ENCODE measurements at regions not wholly inside any gene's neighbourhood (a gene's known extent, or its start where the extent isn't known, plus 50 kb on each side); places are given as distances from the start of the nearest gene placed in this dataset.

GRCh38 chr2:157052685-157053224 is 204.8 kb upstream of the GALNT5 start:
- Mint-ChIP-seq H3K27ac (no peak overlapping the region), H3K4me1 (no peaks in the 10 kb centered on the region), H3K9me3 (ENCODE audit: low read depth) (no peaks in the 10 kb centered on the region), H3K27me3 (peaks cover 4% of the 10 kb centered on the region), H3K36me3 (ENCODE audit: low read depth) (no peaks in the 10 kb centered on the region), H3K4me3 (no peak overlapping the region)
- no peak for DNase-seq
- ChIA-PET CTCF (no interaction called here), POLR2A (no interaction called here)
- intact Hi-C loops (cut with DNase I, micrococcal nuclease): loop anchor here in 1 of 2 experiments (5.0 kb wide), 1 partner anchor 1675 kb away; no protein-coding TSS in a partner anchor
- ATAC-seq: no peak

GRCh38 chr2:157053876-157054275 is 203.6 kb upstream of the GALNT5 start:
- Mint-ChIP-seq H3K9me3 (ENCODE audit: low read depth) (no peaks in the 10 kb centered on the region), H3K4me1 (no peaks in the 10 kb centered on the region), H3K36me3 (ENCODE audit: low read depth) (no peaks in the 10 kb centered on the region), H3K4me3 (no peak overlapping the region), H3K27ac (no peak overlapping the region), H3K27me3 (peaks cover 4% of the 10 kb centered on the region)
- POLR2A ChIA-PET: no interaction called here
- CTCF ChIA-PET: interaction anchor here (0.7 kb wide), 1 partner anchor 1386 kb away, joined by 3 read pairs; no protein-coding TSS in a partner anchor
- no peak for DNase-seq
- ATAC-seq: no peak
- intact Hi-C loops (cut with DNase I, micrococcal nuclease): loop anchor here in 1 of 2 experiments (5.0 kb wide), 1 partner anchor 1677 kb away; no protein-coding TSS in a partner anchor

- ATAC-seq (no peak), DNase-seq (no peak)
- ChIA-PET POLR2A (no interaction called here), CTCF (interaction anchor here (0.6 kb wide), 1 partner anchor 569 kb away, joined by 3 read pairs; no protein-coding TSS in a partner anchor)
- Mint-ChIP-seq H3K4me3 (no peak overlapping the region), H3K27ac (no peak overlapping the region), H3K4me1 (no peaks in the 10 kb centered on the region), H3K9me3 (ENCODE audit: low read depth) (no peaks in the 10 kb centered on the region), H3K27me3 (peaks cover 4% of the 10 kb centered on the region), H3K36me3 (ENCODE audit: low read depth) (no peaks in the 10 kb centered on the region)
- intact Hi-C loops (cut with DNase I, micrococcal nuclease): no loop called here
Observed at GRCh38 chr2:157055660-157056199, 201.8 kb upstream of the GALNT5 start.

- intact Hi-C loops (cut with DNase I, micrococcal nuclease): no loop called here
- no peak overlapping the region for H3K4me3 Mint-ChIP-seq
- no peaks in the 10 kb centered on the region for H3K9me3 Mint-ChIP-seq (ENCODE audit: low read depth)
- H3K4me1 Mint-ChIP-seq: no peaks in the 10 kb centered on the region
- H3K36me3 Mint-ChIP-seq (ENCODE audit: low read depth): no peaks in the 10 kb centered on the region
- H3K27ac Mint-ChIP-seq: no peak overlapping the region
- ChIA-PET POLR2A (no interaction called here), CTCF (interaction anchor here (0.6 kb wide), 1 partner anchor 569 kb away, joined by 3 read pairs; no protein-coding TSS in a partner anchor)
- no peak for ATAC-seq
- no peak for DNase-seq
- peaks cover 4% of the 10 kb centered on the region for H3K27me3 Mint-ChIP-seq
Observed at GRCh38 chr2:157056200-157056676, 201.3 kb upstream of the GALNT5 start.

GRCh38 chr2:157058161-157058560 is 199.3 kb upstream of the GALNT5 start:
- Mint-ChIP-seq H3K4me3 (no peak overlapping the region), H3K27ac (no peak overlapping the region), H3K9me3 (ENCODE audit: low read depth) (no peaks in the 10 kb centered on the region), H3K27me3 (peaks cover 4% of the 10 kb centered on the region), H3K36me3 (ENCODE audit: low read depth) (no peaks in the 10 kb centered on the region), H3K4me1 (no peaks in the 10 kb centered on the region)
- CTCF ChIA-PET: no interaction called here
- POLR2A ChIA-PET: no interaction called here
- DNase-seq (no peak), ATAC-seq (no peak)
- intact Hi-C loops (cut with DNase I, micrococcal nuclease): no loop called here

GRCh38 chr2:157059036-157059435 is 198.5 kb upstream of the GALNT5 start:
- H3K9me3 Mint-ChIP-seq (ENCODE audit: low read depth): no peaks in the 10 kb centered on the region
- ChIA-PET POLR2A (no interaction called here), CTCF (no interaction called here)
- DNase-seq: no peak
- H3K4me1 Mint-ChIP-seq: no peaks in the 10 kb centered on the region
- no peak overlapping the region for H3K27ac Mint-ChIP-seq
- H3K27me3 Mint-ChIP-seq: peaks cover 4% of the 10 kb centered on the region
- no peak overlapping the region for H3K4me3 Mint-ChIP-seq
- H3K36me3 Mint-ChIP-seq (ENCODE audit: low read depth): no peaks in the 10 kb centered on the region
- ATAC-seq: no peak
- intact Hi-C loops (cut with DNase I, micrococcal nuclease): no loop called here

- Mint-ChIP-seq H3K27me3 (peaks cover 1% of the 10 kb centered on the region), H3K36me3 (ENCODE audit: low read depth) (no peaks in the 10 kb centered on the region), H3K9me3 (ENCODE audit: low read depth) (no peaks in the 10 kb centered on the region), H3K4me3 (no peak overlapping the region), H3K4me1 (no peaks in the 10 kb centered on the region), H3K27ac (no peak overlapping the region)
- ChIA-PET CTCF (no interaction called here), POLR2A (no interaction called here)
- ATAC-seq (no peak), DNase-seq (no peak)
- intact Hi-C loops (cut with DNase I, micrococcal nuclease): no loop called here
Observed at GRCh38 chr2:157061799-157062198, 195.7 kb upstream of the GALNT5 start.

GRCh38 chr2:157067562-157067961 is 189.9 kb upstream of the GALNT5 start:
- H3K36me3 Mint-ChIP-seq (ENCODE audit: low read depth): no peaks in the 10 kb centered on the region
- no peak for DNase-seq
- H3K4me1 Mint-ChIP-seq: no peaks in the 10 kb centered on the region
- H3K27me3 Mint-ChIP-seq: peaks cover 2% of the 10 kb centered on the region
- H3K27ac Mint-ChIP-seq: no peak overlapping the region
- ATAC-seq: no peak
- no peak overlapping the region for H3K4me3 Mint-ChIP-seq
- no peaks in the 10 kb centered on the region for H3K9me3 Mint-ChIP-seq (ENCODE audit: low read depth)
- POLR2A ChIA-PET: no interaction called here
- CTCF ChIA-PET: no interaction called here
- intact Hi-C loops (cut with DNase I, micrococcal nuclease): no loop called here

- no peak for DNase-seq
- Mint-ChIP-seq H3K27me3 (peaks cover 2% of the 10 kb centered on the region), H3K27ac (no peak overlapping the region), H3K4me1 (no peaks in the 10 kb centered on the region), H3K9me3 (ENCODE audit: low read depth) (no peaks in the 10 kb centered on the region), H3K36me3 (ENCODE audit: low read depth) (no peaks in the 10 kb centered on the region), H3K4me3 (no peak overlapping the region)
- POLR2A ChIA-PET: no interaction called here
- CTCF ChIA-PET: no interaction called here
- intact Hi-C loops (cut with DNase I, micrococcal nuclease): no loop called here
- no peak for ATAC-seq
Observed at GRCh38 chr2:157068237-157068636, 189.3 kb upstream of the GALNT5 start.

GRCh38 chr2:157075924-157076323 is 181.6 kb upstream of the GALNT5 start:
- intact Hi-C loops (cut with DNase I, micrococcal nuclease): no loop called here
- no peaks in the 10 kb centered on the region for H3K36me3 Mint-ChIP-seq (ENCODE audit: low read depth)
- POLR2A ChIA-PET: no interaction called here
- no peak for DNase-seq
- H3K27ac Mint-ChIP-seq: no peak overlapping the region
- H3K4me1 Mint-ChIP-seq: no peaks in the 10 kb centered on the region
- CTCF ChIA-PET: no interaction called here
- no peak overlapping the region for H3K4me3 Mint-ChIP-seq
- no peak for ATAC-seq
- no peaks in the 10 kb centered on the region for H3K9me3 Mint-ChIP-seq (ENCODE audit: low read depth)
- H3K27me3 Mint-ChIP-seq: no peaks in the 10 kb centered on the region

GRCh38 chr2:157076526-157077161 is 180.9 kb upstream of the GALNT5 start:
- ATAC-seq: no peak

GRCh38 chr2:157077753-157078350 is 179.7 kb upstream of the GALNT5 start:
- intact Hi-C loops (cut with DNase I, micrococcal nuclease): no loop called here
- DNase-seq (no peak), ATAC-seq (no peak)
- no peaks in the 10 kb centered on the region for H3K36me3 Mint-ChIP-seq (ENCODE audit: low read depth)
- H3K4me3 Mint-ChIP-seq: no peak overlapping the region
- no peak overlapping the region for H3K27ac Mint-ChIP-seq
- no peaks in the 10 kb centered on the region for H3K27me3 Mint-ChIP-seq
- ChIA-PET POLR2A (no interaction called here), CTCF (no interaction called here)
- no peaks in the 10 kb centered on the region for H3K4me1 Mint-ChIP-seq
- no peaks in the 10 kb centered on the region for H3K9me3 Mint-ChIP-seq (ENCODE audit: low read depth)

More at GRCh38 chr2:157076526-157077161, 180.9 kb upstream of the GALNT5 start:
- intact Hi-C loops (cut with DNase I, micrococcal nuclease): no loop called here
- Mint-ChIP-seq H3K27me3 (no peaks in the 10 kb centered on the region), H3K36me3 (ENCODE audit: low read depth) (no peaks in the 10 kb centered on the region), H3K4me3 (no peak overlapping the region), H3K4me1 (no peaks in the 10 kb centered on the region), H3K27ac (no peak overlapping the region), H3K9me3 (ENCODE audit: low read depth) (no peaks in the 10 kb centered on the region)
- ChIA-PET POLR2A (no interaction called here), CTCF (no interaction called here)
- DNase-seq: no peak

Data from activated CD4-positive, alpha-beta T cell treated with anti-CD3 and anti-CD28 coated beads for 36 hours (primary cell).